GM12872 (cell line): ENCODE measurements at regions not wholly inside any gene's neighbourhood (a gene's known extent, or its start where the extent isn't known, plus 50 kb on each side); places are given as distances from the start of the nearest gene placed in this dataset.

Source experiments
- CTCF ChIP-seq: IDR thresholded peaks from 3 replicates; pipeline ENCODE4 v1.5.1; 2011; ENCODE audit warnings: low read depth, mild to moderate bottlenecking, low read length, moderate library complexity; ENCODE audit not compliant: insufficient read depth

DNA sequence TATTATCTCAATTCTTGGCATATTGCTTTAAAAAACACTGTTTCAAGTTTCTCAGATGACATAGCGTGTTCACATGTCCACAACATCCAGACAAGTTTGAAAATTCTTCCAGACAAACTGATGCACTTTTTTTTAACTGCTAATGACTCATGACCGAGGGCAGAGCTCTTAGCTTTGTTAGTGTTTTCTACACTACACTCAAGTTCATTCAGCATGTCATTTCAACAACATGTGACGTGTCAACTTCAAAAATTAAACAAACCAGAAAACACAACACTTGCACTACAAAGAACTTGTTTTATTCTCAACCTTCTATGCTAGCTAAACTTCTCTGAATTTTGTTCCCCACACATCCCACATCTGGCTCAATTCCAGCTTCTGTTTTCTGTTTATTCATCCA, 1186.3 kb upstream of the FLRT2 start:
- TF ChIP-seq CTCF, result no peak

GRCh38 chr14:84351646-84352045, 1178.3 kb upstream of the FLRT2 start:
- no peak for TF ChIP-seq CTCF

DNA sequence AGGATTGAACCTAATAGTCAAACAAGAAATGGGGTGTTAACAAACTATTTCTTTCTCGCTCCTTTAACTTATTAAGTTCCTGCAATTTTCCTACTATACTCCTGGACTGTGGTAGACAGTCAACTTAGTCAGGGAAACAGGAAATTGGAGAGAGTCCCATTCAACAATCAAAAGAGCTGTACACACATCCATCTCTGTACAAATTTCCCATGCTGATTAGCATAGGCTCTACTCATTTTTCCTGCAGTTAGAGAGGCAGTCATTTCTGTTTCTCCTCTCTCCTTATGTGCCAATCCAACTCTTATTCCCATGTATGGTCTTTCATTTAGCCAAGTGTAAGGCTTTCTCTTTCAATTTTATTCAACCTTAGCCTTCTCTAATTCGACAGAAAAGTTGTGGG, 1168.5 kb upstream of the FLRT2 start:
- TF ChIP-seq CTCF, result no peak

DNA sequence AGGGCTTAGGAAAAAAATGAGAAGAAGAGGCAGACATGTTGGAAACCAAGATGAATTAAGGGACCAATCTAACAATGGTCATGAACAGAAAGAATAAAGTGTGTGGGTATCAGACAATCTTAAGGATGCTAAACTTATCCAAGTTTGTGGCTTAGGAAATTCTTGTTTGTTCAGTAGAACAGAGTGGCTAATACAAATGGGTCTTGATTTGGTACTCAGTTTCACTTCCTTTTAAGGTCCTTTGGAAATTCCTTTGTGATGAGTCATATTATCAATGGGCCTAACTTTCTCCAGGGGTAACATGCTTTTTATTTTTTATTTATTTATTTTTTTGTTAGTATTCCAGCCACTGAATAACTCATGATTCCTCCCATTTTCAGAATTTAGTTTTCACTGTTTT, 1154.7 kb upstream of the FLRT2 start:
- no peak for TF ChIP-seq CTCF

DNA sequence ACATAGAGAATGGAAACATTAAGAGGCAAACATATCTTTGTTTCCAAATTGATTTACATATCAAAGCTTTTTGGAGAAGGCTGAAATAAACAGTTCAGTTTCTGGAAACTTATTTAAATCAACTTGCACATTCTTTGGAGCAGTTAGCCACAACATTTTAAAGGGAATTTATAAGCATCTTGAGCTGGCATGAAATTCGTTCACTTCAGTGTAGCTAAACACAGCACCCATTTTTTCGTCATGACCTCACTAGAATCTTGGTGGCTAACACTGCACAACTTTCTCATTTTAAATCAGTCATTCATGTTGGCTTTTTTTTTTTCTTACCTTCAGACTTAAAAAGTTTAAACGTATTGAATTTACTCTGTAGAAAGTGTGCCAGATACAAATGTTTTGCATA, 1139.9 kb upstream of the FLRT2 start:
- no peak for TF ChIP-seq CTCF

DNA sequence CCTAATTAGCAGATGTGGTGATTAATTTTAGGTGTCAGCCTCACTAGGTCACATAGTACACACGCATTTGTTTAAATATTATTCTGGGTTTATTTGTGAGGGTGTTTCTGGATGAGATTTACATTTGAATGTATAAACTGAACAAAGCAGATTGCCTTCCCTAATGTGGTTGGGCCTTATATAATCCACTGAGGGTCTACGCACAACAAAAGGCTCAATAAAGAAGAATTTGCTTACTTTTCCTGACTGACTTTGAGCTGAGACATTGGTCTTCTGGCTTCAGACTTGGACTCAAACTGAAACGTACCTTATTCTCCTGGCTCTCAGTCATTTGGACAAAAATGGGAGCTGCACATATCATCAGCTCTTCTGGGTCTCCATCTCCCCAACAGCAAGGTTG, 1132.3 kb upstream of the FLRT2 start:
- TF ChIP-seq CTCF, result no peak

DNA sequence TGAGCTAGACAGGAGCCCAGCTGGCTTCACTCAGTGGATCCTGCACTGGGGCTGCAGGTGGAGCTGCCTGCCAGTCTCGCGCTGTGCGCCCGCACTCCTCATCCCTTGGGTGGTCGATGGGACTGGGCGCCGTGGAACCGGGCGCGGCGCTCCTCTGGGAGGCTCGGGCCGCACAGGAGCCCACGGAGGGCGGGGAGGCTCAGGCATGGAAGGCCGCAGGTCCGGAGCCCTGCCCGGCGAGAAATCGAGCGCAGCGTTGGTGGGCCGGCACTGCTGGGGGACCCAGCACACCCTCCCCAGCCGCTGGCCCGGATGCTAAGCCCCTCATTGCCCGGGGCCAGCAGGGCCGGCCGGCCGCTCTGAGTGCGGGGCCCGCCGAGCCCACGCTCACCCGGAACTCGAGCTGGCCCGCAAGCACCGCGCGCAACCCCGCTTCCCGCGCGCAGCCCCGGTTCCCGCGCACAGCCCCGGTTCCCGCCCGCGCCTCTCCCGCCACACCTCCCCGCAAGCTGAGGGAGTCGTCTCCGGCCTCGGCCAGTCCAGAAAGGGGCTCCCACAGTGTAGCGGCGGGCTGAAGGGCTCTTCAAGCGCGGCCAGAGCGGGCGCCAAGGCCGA, 1130.5 kb upstream of the FLRT2 start:
- no peak for TF ChIP-seq CTCF
